Peyer's patch (tissue), 4 donors: ENCODE measurements at regions not wholly inside any gene's neighbourhood (a gene's known extent, or its start where the extent isn't known, plus 50 kb on each side); places are given as distances from the start of the nearest gene placed in this dataset.

Experiments
- POLR2A ChIP-seq, 2 donors: fragments of 450-650 bp; IDR thresholded peaks; one replicate each; pipeline ENCODE4 v1.5.1; 2017; ENCODE audit warnings: antibody characterized with exemption in 2 of 2, mild to moderate bottlenecking in 2 of 2, moderate library complexity in 2 of 2
- TF ChIP-seq, protein P1 (sequence below), 6 experiments: fragments of 450-650 bp in 4 of 6; fragments of 200-600 bp in 2 of 6; sonication (generic) in 1 of 6; IDR thresholded peaks; one replicate each; pipeline ENCODE4 v1.5.1; 2017 to 2019; ENCODE audit warnings: antibody characterized with exemption in 6 of 6, mild to moderate bottlenecking in 3 of 6, moderate library complexity in 1 of 6

DNA sequence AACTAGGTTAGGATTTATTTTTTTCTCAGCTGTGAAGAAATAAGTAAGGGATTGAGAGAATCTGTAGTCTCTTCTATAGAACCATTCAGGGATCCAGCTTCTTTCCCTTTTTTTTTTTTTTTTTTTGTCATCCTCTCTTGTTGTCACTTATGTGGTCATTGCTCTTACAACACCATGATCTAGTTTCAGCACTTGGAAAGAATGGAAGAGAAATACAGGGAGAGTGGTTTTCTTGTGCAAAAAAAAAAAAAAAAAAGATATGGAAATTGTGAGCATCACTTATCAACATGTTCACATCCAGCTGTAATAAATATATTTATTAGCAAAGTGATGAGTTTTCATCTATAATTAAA lies 599.3 kb downstream of the SLC6A15 start:
- TF ChIP-seq, protein P1, sequence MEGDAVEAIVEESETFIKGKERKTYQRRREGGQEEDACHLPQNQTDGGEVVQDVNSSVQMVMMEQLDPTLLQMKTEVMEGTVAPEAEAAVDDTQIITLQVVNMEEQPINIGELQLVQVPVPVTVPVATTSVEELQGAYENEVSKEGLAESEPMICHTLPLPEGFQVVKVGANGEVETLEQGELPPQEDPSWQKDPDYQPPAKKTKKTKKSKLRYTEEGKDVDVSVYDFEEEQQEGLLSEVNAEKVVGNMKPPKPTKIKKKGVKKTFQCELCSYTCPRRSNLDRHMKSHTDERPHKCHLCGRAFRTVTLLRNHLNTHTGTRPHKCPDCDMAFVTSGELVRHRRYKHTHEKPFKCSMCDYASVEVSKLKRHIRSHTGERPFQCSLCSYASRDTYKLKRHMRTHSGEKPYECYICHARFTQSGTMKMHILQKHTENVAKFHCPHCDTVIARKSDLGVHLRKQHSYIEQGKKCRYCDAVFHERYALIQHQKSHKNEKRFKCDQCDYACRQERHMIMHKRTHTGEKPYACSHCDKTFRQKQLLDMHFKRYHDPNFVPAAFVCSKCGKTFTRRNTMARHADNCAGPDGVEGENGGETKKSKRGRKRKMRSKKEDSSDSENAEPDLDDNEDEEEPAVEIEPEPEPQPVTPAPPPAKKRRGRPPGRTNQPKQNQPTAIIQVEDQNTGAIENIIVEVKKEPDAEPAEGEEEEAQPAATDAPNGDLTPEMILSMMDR (IDR thresholded peaks at IDR 0.05), result no peak
- TF ChIP-seq POLR2A (IDR thresholded peaks at IDR 0.05), result no peak
